Loucy (cell line): ENCODE measurements at regions not wholly inside any gene's neighbourhood (a gene's known extent, or its start where the extent isn't known, plus 50 kb on each side); places are given as distances from the start of the nearest gene placed in this dataset.

Experiments used
- H2AFZ ChIP-seq: fragments of 200-600 bp; sonication (generic); 2 replicates; pipeline ENCODE4 v1.6.0; 2016; ENCODE audit warnings: antibody characterized with exemption, mild to moderate bottlenecking, low read length, moderate library complexity
- H3F3A ChIP-seq: fragments of 200-600 bp; 2 replicates; pipeline ENCODE4 v1.6.0; 2016; ENCODE audit warnings: antibody characterized with exemption, low read depth, mild to moderate bottlenecking
- H3K27me3 ChIP-seq: fragments of 200-600 bp; sonication (generic); 2 replicates; pipeline ENCODE4 v1.6.1; 2014; ENCODE audit warnings: low read length, mild to moderate bottlenecking; ENCODE audit not compliant: insufficient read depth, poor library complexity, severe bottlenecking
- H3K36me3 ChIP-seq: fragments of 200-600 bp; sonication (generic); 2 replicates; pipeline ENCODE4 v1.6.1; 2016; ENCODE audit warnings: low read length; ENCODE audit not compliant: insufficient read depth
- H3K4me1 ChIP-seq: fragments of 200-600 bp; sonication (generic); 2 replicates; pipeline ENCODE4 v1.5.1; 2014; ENCODE audit warnings: low read length, mild to moderate bottlenecking; ENCODE audit not compliant: insufficient read depth, poor library complexity, severe bottlenecking
- H3K4me2 ChIP-seq: fragments of 200-600 bp; sonication (generic); 2 replicates; pipeline ENCODE4 v1.6.0; 2014; ENCODE audit warnings: antibody characterized with exemption, low read length, low read depth, mild to moderate bottlenecking; ENCODE audit not compliant: poor library complexity, severe bottlenecking
- H3K4me3 ChIP-seq: fragments of 200-600 bp; sonication (generic); 2 replicates; pipeline ENCODE4 v1.5.1; 2014; ENCODE audit warnings: low read length, mild to moderate bottlenecking, mixed read lengths; ENCODE audit not compliant: poor library complexity, severe bottlenecking
- H3K79me2 ChIP-seq: fragments of 200-600 bp; sonication (generic); 2 replicates; pipeline ENCODE4 v1.6.1; 2014; ENCODE audit warnings: low read length; ENCODE audit not compliant: insufficient read depth
- H3K9ac ChIP-seq: fragments of 200-600 bp; sonication (generic); 2 replicates; pipeline ENCODE4 v1.6.0; 2014; ENCODE audit warnings: mild to moderate bottlenecking, low read depth, low read length, moderate library complexity; ENCODE audit not compliant: poor library complexity, severe bottlenecking
- H3K9me2 ChIP-seq: fragments of 200-600 bp; sonication (generic); replicated peaks from 2 replicates; pipeline ENCODE4 v1.6.1; 2016; ENCODE audit warnings: low read depth, low read length, mixed read lengths
- H3K9me3 ChIP-seq: fragments of 200-600 bp; sonication (generic); 2 replicates; pipeline ENCODE4 v1.6.1; 2014; ENCODE audit warnings: mild to moderate bottlenecking, antibody characterized with exemption, low read length, low read depth; ENCODE audit not compliant: insufficient read depth
- H4K20me1 ChIP-seq: fragments of 200-600 bp; sonication (generic); 2 replicates; pipeline ENCODE4 v1.6.0; 2014; ENCODE audit warnings: antibody characterized with exemption, low read length, mild to moderate bottlenecking; ENCODE audit not compliant: insufficient read depth, poor library complexity, severe bottlenecking
- EZH2phosphoT487 ChIP-seq: fragments of 200-600 bp; IDR thresholded peaks from 2 replicates; pipeline ENCODE4 v1.6.1; 2018; ENCODE audit warnings: antibody characterized with exemption, mild to moderate bottlenecking, moderate library complexity, borderline replicate concordance
- TF ChIP-seq, protein P1 (sequence below): fragments of 200-600 bp; sonication (generic); conservative IDR thresholded peaks from 2 replicates; pipeline ENCODE4 v1.5.1; 2014; ENCODE audit warnings: mild to moderate bottlenecking, antibody characterized with exemption, low read length

- Histone ChIP-seq H3K9me2 (no peaks in the 10 kb centered on the region), H3F3A (no peaks in the 10 kb centered on the region), H3K4me2 (no peak overlapping the region), H3K27me3 (no peaks in the 10 kb centered on the region), H3K4me3 (no peak overlapping the region), H4K20me1 (no peaks in the 10 kb centered on the region), H3K9ac (no peak overlapping the region), H2AFZ (no peak overlapping the region), H3K79me2 (no peaks in the 10 kb centered on the region), H3K9me3 (no peaks in the 10 kb centered on the region), H3K4me1 (no peaks in the 10 kb centered on the region), H3K36me3 (no peaks in the 10 kb centered on the region)
- TF ChIP-seq, protein P1, sequence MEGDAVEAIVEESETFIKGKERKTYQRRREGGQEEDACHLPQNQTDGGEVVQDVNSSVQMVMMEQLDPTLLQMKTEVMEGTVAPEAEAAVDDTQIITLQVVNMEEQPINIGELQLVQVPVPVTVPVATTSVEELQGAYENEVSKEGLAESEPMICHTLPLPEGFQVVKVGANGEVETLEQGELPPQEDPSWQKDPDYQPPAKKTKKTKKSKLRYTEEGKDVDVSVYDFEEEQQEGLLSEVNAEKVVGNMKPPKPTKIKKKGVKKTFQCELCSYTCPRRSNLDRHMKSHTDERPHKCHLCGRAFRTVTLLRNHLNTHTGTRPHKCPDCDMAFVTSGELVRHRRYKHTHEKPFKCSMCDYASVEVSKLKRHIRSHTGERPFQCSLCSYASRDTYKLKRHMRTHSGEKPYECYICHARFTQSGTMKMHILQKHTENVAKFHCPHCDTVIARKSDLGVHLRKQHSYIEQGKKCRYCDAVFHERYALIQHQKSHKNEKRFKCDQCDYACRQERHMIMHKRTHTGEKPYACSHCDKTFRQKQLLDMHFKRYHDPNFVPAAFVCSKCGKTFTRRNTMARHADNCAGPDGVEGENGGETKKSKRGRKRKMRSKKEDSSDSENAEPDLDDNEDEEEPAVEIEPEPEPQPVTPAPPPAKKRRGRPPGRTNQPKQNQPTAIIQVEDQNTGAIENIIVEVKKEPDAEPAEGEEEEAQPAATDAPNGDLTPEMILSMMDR: no peak
- no peak for TF ChIP-seq EZH2phosphoT487
These were observed 109.9 kb upstream of the SLC30A5 start for GRCh38 chr5:68983959-68984358.

- no peaks in the 10 kb centered on the region for H3K27me3 ChIP-seq
- H4K20me1 ChIP-seq: no peaks in the 10 kb centered on the region
- H3K9me2 ChIP-seq: no peaks in the 10 kb centered on the region
- no peaks in the 10 kb centered on the region for H3K36me3 ChIP-seq
- no peak for TF ChIP-seq EZH2phosphoT487
- TF ChIP-seq, protein P1: no peak
- H3K9ac ChIP-seq: no peak overlapping the region
- H3K9me3 ChIP-seq: no peaks in the 10 kb centered on the region
- H3K4me1 ChIP-seq: peaks cover 14% of the 10 kb centered on the region
- H3F3A ChIP-seq: no peaks in the 10 kb centered on the region
- no peak overlapping the region for H3K4me2 ChIP-seq
- no peak overlapping the region for H2AFZ ChIP-seq
- H3K4me3 ChIP-seq: no peak overlapping the region
- H3K79me2 ChIP-seq: no peaks in the 10 kb centered on the region
These were observed 102.3 kb upstream of the SLC30A5 start for GRCh38 chr5:68991279-68992084.

DNA sequence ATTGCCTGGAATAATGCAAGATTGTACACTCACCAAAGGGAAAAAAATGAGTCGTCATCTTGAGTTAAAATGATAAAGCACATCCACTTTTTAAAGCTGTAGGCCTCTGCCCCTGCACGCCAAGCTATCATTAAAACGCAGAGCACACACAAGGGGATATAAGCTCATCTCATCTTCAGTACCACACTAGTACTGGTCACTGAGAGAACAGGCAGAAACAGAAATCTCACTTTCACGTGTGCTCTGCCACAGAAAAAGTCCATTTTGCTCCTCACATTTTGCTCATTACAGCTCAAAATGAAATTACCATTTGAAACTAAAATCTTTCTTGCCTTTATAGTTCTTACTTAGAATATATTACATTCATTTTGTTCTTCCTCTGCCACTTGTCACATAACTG lies 99.2 kb upstream of the SLC30A5 start:
- no peaks in the 10 kb centered on the region for H3K79me2 ChIP-seq
- no peak overlapping the region for H3K4me3 ChIP-seq
- no peaks in the 10 kb centered on the region for H4K20me1 ChIP-seq
- H3K9me3 ChIP-seq: no peaks in the 10 kb centered on the region
- H3K4me2 ChIP-seq: no peak overlapping the region
- H3K9ac ChIP-seq: no peak overlapping the region
- H3K9me2 ChIP-seq: no peaks in the 10 kb centered on the region
- no peaks in the 10 kb centered on the region for H3F3A ChIP-seq
- H3K4me1 ChIP-seq: peaks cover 14% of the 10 kb centered on the region
- H2AFZ ChIP-seq: no peak overlapping the region
- TF ChIP-seq EZH2phosphoT487: no peak
- H3K36me3 ChIP-seq: no peaks in the 10 kb centered on the region
- H3K27me3 ChIP-seq: no peaks in the 10 kb centered on the region
